ENCODE measurements at regions not wholly inside any gene's neighbourhood (a gene's known extent, or its start where the extent isn't known, plus 50 kb on each side); places are given as distances from the start of the nearest gene placed in this dataset.

- H3K36me3 ChIP-seq (ENCODE audit: insufficient read depth, low read length): no peaks in the 10 kb centered on the region
- no peaks in the 10 kb centered on the region for H3K9me2 ChIP-seq (ENCODE audit: insufficient read depth, low read length)
- no peak overlapping the region for H3K9ac ChIP-seq (ENCODE audit: low read length)
- no peak for TF ChIP-seq MXI1 (conservative IDR thresholded peaks at IDR 0.05; ENCODE audit: poor library complexity, severe bottlenecking)
- TF ChIP-seq, protein P1, sequence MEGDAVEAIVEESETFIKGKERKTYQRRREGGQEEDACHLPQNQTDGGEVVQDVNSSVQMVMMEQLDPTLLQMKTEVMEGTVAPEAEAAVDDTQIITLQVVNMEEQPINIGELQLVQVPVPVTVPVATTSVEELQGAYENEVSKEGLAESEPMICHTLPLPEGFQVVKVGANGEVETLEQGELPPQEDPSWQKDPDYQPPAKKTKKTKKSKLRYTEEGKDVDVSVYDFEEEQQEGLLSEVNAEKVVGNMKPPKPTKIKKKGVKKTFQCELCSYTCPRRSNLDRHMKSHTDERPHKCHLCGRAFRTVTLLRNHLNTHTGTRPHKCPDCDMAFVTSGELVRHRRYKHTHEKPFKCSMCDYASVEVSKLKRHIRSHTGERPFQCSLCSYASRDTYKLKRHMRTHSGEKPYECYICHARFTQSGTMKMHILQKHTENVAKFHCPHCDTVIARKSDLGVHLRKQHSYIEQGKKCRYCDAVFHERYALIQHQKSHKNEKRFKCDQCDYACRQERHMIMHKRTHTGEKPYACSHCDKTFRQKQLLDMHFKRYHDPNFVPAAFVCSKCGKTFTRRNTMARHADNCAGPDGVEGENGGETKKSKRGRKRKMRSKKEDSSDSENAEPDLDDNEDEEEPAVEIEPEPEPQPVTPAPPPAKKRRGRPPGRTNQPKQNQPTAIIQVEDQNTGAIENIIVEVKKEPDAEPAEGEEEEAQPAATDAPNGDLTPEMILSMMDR (IDR thresholded peaks at IDR 0.05; ENCODE audit: poor library complexity, severe bottlenecking): no peak
- no peak for TF ChIP-seq SMC3 (conservative IDR thresholded peaks at IDR 0.05; ENCODE audit: poor library complexity)
- TF ChIP-seq EZH2 (IDR thresholded peaks at IDR 0.05; ENCODE audit: borderline replicate concordance, insufficient read depth, low read length, poor library complexity, severe bottlenecking): no peak
- TF ChIP-seq, protein P2, sequence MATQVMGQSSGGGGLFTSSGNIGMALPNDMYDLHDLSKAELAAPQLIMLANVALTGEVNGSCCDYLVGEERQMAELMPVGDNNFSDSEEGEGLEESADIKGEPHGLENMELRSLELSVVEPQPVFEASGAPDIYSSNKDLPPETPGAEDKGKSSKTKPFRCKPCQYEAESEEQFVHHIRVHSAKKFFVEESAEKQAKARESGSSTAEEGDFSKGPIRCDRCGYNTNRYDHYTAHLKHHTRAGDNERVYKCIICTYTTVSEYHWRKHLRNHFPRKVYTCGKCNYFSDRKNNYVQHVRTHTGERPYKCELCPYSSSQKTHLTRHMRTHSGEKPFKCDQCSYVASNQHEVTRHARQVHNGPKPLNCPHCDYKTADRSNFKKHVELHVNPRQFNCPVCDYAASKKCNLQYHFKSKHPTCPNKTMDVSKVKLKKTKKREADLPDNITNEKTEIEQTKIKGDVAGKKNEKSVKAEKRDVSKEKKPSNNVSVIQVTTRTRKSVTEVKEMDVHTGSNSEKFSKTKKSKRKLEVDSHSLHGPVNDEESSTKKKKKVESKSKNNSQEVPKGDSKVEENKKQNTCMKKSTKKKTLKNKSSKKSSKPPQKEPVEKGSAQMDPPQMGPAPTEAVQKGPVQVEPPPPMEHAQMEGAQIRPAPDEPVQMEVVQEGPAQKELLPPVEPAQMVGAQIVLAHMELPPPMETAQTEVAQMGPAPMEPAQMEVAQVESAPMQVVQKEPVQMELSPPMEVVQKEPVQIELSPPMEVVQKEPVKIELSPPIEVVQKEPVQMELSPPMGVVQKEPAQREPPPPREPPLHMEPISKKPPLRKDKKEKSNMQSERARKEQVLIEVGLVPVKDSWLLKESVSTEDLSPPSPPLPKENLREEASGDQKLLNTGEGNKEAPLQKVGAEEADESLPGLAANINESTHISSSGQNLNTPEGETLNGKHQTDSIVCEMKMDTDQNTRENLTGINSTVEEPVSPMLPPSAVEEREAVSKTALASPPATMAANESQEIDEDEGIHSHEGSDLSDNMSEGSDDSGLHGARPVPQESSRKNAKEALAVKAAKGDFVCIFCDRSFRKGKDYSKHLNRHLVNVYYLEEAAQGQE (IDR thresholded peaks at IDR 0.05; ENCODE audit: borderline replicate concordance): no peak
- no peak for TF ChIP-seq RAD21 (conservative IDR thresholded peaks at IDR 0.05)
- TF ChIP-seq TAF1 (IDR thresholded peaks at IDR 0.05; ENCODE audit: low read depth): no peak
- no peak for TF ChIP-seq POLR2AphosphoS5 (IDR thresholded peaks at IDR 0.05)
- no peak for TF ChIP-seq EP300 (conservative IDR thresholded peaks at IDR 0.05; ENCODE audit: poor library complexity, severe bottlenecking)
- no peaks in the 10 kb centered on the region for H3F3A ChIP-seq (ENCODE audit: insufficient read depth, low read length, poor library complexity, severe bottlenecking)
- H3K79me2 ChIP-seq (replicated peaks; ENCODE audit: insufficient read depth, low read length): no peaks in the 10 kb centered on the region
- no peak overlapping the region for H3K4me3 ChIP-seq (ENCODE audit: low read length)
- no peak overlapping the region for H2AFZ ChIP-seq (ENCODE audit: low read depth, low read length)
- no peaks in the 10 kb centered on the region for H3K27me3 ChIP-seq (ENCODE audit: insufficient read depth, low read depth, low read length)
- no peak overlapping the region for H3K27ac ChIP-seq (ENCODE audit: low read length)
- no peak overlapping the region for H3K4me2 ChIP-seq (ENCODE audit: low read length)
- no peaks in the 10 kb centered on the region for H4K20me1 ChIP-seq (ENCODE audit: insufficient read depth)
- H3K9me3 ChIP-seq (ENCODE audit: low read length): no peaks in the 10 kb centered on the region
Measured at GRCh38 chr14:84533791-84534190, 996.2 kb upstream of the FLRT2 start.

DNA sequence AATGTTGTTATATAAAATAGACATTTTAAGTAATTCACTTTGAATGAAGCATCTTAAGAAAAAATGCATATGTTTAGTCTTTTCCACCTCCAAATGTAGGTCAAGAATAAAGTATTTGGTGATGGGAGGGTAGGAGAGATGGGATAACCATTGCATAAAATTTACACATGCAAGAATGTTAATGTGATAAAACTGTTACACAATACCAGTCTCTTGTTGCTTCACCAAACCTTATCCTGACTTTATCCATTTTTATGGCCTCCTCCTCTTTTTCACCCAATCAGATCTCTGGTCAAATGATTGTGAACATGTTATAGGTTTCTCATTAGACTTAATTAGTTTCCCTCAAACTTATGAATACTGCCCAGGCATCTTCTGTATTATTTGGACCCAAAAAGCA is 994.5 kb upstream of the FLRT2 start:
- TF ChIP-seq TAF1 (IDR thresholded peaks at IDR 0.05; ENCODE audit: low read depth): no peak
- no peaks in the 10 kb centered on the region for H3K9me2 ChIP-seq (ENCODE audit: insufficient read depth, low read length)
- H3K4me2 ChIP-seq (ENCODE audit: low read length): no peak overlapping the region
- no peaks in the 10 kb centered on the region for H3K9me3 ChIP-seq (ENCODE audit: low read length)
- no peaks in the 10 kb centered on the region for H4K20me1 ChIP-seq (ENCODE audit: insufficient read depth)
- H2AFZ ChIP-seq (ENCODE audit: low read depth, low read length): no peak overlapping the region
- H3K36me3 ChIP-seq (ENCODE audit: insufficient read depth, low read length): no peaks in the 10 kb centered on the region
- H3K79me2 ChIP-seq (replicated peaks; ENCODE audit: insufficient read depth, low read length): no peaks in the 10 kb centered on the region
- no peak overlapping the region for H3K9ac ChIP-seq (ENCODE audit: low read length)
- no peaks in the 10 kb centered on the region for H3F3A ChIP-seq (ENCODE audit: insufficient read depth, low read length, poor library complexity, severe bottlenecking)
- no peak overlapping the region for H3K27ac ChIP-seq (ENCODE audit: low read length)
- H3K4me3 ChIP-seq (ENCODE audit: low read length): no peak overlapping the region
- H3K27me3 ChIP-seq (ENCODE audit: insufficient read depth, low read depth, low read length): no peaks in the 10 kb centered on the region

- Histone ChIP-seq H3K9ac (ENCODE audit: low read length) (no peak overlapping the region), H3K4me3 (ENCODE audit: low read length) (no peak overlapping the region), H3K36me3 (ENCODE audit: insufficient read depth, low read length) (no peaks in the 10 kb centered on the region), H3K79me2 (replicated peaks; ENCODE audit: insufficient read depth, low read length) (no peaks in the 10 kb centered on the region), H2AFZ (ENCODE audit: low read depth, low read length) (no peak overlapping the region), H3K9me3 (ENCODE audit: low read length) (no peaks in the 10 kb centered on the region), H3F3A (ENCODE audit: insufficient read depth, low read length, poor library complexity, severe bottlenecking) (no peaks in the 10 kb centered on the region), H3K9me2 (ENCODE audit: insufficient read depth, low read length) (no peaks in the 10 kb centered on the region), H3K4me2 (ENCODE audit: low read length) (no peak overlapping the region), H4K20me1 (ENCODE audit: insufficient read depth) (no peaks in the 10 kb centered on the region), H3K27me3 (ENCODE audit: insufficient read depth, low read depth, low read length) (no peaks in the 10 kb centered on the region), H3K27ac (ENCODE audit: low read length) (no peak overlapping the region)
- TF ChIP-seq EP300 (conservative IDR thresholded peaks at IDR 0.05; ENCODE audit: poor library complexity, severe bottlenecking) (no peak), SMC3 (conservative IDR thresholded peaks at IDR 0.05; ENCODE audit: poor library complexity) (no peak), EZH2 (IDR thresholded peaks at IDR 0.05; ENCODE audit: borderline replicate concordance, insufficient read depth, low read length, poor library complexity, severe bottlenecking) (no peak), MXI1 (conservative IDR thresholded peaks at IDR 0.05; ENCODE audit: poor library complexity, severe bottlenecking) (no peak)
Measured at GRCh38 chr14:84535976-84536375, 994.0 kb upstream of the FLRT2 start.
